ENCODE measurements at regions not wholly inside any gene's neighbourhood (a gene's known extent, or its start where the extent isn't known, plus 50 kb on each side); places are given as distances from the start of the nearest gene placed in this dataset.
"Not testable (repeated sequence)": the region's sequence is repeated elsewhere in the genome, so short reads cannot be mapped to it uniquely, and the experiment has no call there.

DNA sequence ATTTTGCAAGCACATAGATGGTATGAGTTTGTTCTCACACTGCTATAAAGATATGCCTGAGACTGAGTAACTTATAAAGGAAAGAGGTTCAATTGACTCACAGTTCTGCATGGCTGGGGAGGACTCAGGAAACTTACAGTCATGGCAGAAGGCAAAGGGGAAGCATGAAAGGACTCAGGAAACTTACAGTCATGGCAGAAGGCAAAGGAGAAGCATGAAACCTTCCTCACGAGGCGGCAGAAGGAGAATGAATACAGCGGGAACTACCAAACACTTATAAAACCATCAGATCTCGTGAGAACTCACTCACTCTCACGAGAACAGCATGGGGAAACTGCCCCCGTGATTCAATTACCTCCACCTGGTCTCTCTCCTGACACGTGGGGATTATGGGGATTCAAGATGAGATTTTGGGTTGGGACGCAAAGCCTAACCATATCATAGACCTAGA, 101.9 kb upstream of the NCOR2 start:
- not testable (repeated sequence) for DNase-seq

DNA sequence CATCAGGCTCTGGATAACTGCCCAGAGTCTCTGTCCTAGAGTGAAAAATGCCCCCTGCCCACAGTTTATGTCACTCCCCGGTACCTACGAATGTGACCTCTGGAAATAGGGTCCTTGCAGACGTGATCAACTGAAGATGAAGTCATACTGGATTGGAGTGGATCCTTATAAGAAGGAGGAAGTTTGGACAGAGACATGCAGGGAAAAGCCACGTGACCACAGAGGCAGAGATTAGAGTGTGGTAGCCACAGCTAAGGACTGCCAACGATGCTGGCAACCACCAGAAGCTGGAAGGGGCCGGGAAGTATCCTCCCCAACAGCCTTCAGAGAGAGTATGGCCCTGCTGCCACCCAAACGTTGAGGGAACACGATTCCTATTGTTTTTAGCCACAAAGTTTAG, 101.2 kb upstream of the NCOR2 start:
- no peak for DNase-seq

DNA sequence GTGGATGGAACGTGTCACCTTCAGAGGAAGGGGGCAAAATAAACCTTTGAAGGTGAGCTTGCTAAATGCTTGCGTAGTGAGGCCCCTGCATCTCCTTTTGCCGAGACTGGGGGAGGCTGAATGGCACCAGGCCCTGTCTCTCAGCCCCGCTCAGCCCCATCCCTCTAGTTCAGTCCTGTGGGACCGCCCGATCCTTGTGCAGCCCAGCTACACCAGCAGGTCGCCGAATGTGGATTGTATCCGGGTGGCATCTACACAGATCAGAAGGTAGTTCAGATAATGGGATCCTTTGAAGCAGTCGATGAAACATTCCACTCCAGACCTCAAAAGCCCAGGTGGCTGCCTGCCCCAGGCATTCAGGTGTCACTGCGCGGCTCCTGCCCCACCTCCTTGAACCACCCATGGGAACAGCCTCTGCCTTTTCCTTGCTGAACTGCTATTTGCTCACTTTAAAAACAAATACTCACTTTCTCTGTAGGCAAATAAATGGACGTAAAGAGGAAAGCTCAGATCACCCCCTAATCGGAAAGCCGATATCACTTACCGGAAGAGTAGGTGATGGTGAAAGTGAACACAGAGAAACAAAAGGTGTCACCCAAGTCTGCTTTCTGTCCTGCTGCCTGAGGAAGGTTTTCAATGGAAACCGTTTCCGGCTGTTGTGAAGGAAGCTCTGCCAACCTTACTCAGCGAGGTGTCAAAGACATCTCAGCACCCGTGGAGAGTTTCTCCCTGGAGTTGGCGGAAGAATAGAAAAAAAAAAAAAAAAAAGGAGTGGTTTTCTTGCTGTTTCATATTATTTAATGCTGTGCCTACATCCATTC, 100.3 kb upstream of the NCOR2 start:
- no peak for DNase-seq

DNA sequence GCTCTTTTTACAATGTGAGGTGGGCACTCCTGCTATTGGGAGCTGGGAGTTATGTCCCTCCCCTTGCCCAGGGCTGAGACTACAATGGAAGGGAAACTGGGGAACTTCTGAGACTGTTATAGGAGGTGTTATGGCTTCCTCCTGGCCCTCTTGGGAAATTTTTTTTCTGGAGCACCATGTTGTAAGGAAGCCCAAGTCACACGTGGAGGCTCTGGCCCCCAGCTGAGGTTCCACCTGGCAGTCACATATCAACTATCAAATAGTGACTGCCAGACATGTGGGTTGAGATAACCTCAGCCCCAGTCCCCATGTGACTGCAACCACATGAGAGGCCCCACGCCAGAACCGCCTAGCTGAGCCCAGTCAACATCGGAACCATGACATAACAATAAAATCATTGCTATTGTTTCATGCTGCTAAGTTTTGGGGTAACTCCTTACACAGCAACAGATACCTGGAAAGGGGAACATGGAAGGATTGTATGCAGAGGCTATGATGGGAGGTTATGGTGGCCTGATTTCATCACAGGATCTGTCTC, 99.4 kb upstream of the NCOR2 start:
- DNase-seq, result no peak

DNA sequence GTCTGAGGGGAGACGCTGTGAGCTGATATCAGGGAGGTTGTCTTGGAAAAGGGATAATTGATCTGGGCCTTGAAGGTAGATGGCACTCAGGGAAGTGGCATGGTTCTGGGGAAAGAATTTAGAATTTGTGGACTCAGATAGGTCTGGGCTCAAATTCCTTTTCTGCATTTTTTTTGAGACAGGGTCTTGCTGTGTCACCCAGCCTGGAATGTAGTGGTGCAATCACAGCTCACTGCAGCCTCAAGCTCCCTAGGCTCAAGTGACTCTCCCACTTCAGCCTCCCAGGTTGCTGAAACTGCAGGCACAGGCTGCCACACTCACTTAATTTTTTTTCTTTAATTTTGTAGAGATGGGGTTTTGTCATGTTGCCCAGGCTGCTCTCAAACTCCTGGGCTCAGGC, 98.1 kb upstream of the NCOR2 start:
- DNase-seq, result no peak

DNA sequence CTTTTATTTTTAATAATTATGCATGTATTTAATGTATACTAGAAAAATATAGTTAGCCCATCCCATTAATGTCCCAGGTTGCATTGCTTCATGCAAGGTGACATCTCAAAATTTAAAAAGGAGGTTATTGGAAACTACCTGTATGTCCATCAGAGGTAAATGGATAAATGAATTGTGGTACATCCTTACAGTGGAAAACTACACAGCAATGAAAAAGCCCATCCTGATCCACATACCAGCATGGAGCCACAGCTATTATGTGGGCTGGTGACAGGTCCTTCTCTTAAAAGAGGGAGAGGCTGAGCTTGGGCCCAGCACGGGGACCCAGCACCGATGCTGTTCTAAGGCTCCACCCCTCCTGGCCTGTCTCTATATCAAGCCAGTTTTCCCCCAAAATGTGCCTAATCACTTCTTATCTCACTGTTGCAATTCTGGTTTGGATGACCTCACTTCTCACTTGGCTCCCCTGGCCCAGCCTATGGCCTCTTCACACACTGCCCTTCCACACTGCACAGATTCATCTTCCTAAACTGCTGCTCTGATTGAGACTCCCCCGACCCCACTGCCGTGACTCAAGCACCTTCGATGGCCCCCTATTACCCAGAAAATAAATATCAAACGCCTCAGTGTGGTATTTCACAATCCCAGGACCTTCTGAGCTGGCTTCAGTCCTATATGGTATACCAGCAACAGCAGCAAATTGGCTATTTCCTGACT, 97.1 kb upstream of the NCOR2 start:
- DNase-seq, result no peak

DNA sequence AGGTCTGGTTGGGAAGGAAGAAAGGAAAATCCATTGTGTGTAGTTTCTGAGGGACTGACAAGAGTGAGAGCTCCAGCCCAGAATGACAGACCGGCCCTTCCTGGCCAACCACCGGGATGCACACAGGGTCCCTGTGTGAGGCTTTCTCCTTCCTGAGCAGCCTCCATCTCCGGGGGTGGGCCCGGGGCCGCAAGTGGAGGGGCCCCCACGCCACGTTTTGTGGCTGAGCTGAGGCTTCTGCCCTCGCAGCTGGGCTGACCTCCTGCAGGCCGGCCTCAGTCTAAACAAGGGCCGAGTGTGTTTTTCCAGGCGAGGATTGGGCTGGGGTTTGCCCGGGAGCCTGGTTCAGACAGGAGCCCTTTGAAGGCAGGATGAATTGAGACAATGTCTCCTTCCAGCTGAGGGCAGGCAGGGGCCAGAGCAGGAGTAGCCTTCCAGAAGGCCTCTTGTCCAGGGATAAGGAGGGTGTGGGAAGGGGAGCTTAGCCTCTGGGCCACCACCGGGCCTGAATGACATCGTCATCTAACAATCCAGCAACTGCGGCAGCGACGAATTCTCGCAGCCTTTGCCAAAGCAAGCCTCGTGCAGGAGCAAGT, 96.5 kb upstream of the NCOR2 start:
- no peak for DNase-seq

DNA sequence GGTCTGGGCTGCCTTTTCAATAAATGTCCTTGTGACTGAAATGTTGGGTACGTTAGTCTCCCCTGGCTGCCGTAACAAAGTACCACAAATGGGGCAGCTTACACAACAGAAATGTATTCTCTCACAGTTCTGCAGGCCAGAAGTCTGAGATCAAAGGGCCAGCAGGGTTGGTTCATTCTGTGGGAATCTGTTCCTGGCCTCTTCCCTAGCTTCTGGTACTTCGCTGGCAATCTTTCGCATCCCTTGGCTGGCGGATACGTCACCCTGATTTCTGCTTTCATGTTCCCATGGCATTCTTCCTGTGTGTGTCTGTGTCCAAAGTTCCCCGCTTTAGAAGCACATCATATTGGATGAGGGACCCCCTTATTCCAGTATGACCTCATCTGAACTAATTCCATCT, 95.8 kb upstream of the NCOR2 start:
- no peak for DNase-seq

DNA sequence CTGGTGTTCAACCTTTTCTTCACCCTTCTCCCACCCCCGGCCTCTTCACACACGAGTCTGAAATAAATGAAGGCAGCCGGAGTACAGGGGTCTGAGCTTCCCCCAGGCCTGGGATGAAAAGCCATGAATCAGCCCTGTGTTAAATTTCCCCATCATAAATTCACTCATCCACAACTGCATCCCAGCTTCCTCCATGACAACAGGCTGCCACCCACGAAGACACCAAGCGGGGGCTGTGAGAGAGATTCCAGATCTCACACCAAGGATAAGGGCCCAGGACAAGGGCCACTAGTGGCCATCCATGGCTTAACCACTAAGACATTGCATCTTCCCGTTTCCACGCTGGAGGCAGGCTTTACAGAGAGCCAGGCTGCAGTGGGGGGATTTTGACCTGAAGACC, 93.9 kb upstream of the NCOR2 start:
- no peak for DNase-seq

DNA sequence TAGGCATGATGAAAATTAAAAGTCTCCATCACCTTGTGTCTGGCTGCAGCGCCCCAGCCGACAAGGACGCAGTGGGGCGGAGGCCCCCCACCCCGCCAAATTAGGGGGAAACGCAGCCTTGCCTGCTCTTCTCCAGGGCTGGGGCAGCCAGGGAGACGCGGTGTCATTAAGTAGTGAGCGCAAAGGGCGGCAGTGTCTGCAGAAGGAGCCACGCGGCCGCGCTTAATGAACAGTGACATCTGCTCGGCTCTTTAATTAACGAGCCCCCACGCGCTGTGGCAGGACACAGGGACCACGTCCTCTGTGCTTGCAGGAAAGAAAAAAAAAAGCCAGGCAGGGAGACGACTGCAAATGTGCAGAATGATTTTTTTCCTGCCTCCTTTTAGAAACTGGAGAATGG, 93.4 kb upstream of the NCOR2 start:
- DNase-seq, result no peak

DNA sequence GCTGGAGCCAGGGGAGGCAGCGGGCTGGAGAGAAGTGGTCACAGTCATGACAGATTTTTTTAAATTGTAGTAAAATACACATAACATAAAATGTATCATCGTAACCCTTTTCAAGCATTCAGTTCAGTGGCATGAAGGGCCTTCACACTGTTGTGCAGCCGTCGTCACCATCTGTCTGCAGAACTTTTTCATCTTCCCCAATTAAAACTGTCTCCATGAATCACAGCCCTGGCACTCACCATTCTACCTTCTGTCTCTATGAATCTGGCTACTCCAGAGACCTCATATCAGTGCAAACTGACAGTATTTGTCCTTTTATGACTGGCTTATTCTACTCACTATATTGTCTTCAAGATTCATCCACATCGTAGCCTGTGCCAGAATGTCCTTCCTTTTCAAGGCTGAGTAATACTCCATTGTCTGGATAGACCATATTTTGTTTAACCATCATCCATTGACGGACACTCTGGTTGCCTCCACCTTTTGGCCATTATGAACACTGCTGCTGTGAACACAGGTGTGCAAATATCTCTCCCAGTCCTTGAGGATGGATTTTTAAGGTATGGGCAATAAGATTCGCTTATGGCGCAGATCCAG, 91.5 kb upstream of the NCOR2 start:
- peak; percentile 75 for DNase-seq

DNA sequence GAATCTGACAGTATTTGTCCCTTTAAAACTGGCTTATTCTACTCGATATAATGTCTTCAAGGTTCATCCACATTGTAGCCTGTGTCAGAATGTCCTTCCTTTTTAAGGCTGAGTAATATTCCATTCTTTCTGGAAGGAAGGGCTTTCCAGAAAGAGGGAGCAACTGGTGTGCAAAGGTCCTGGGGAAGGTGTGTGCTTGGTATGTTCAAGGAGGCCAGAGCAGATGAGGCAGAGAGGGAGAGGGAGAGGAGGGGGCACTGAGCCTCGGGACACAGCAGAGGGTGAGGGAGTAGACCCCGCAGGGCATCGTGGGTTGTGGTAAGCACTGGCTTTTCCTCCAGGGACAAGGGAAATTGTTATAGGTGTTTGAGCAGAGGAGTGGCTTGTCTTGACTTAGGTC, 90.9 kb upstream of the NCOR2 start:
- DNase-seq, result no peak

DNA sequence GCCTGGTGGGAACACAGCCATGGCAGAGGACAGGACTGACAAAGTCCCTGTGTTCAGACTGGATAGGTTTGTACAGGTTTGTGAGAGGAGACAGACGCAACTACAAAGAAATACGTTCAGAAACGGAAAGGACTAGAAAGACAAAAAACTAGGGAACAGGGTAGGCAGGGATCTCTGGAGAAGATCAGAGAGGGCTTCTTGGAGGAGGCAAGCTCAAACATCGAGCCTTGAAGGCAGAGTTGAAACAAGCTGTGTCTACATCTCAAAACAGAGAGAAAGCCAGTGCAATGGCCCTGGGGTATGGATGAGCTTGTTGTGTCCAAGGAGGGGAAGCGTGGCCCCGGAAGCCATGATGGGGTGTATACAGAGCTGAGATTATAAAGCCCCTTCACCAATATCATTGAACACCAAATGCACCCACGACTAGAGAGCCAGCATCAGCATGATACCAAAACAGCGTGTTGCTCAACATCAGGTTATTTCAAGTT, 89.6 kb upstream of the NCOR2 start:
- DNase-seq, result no peak

DNA sequence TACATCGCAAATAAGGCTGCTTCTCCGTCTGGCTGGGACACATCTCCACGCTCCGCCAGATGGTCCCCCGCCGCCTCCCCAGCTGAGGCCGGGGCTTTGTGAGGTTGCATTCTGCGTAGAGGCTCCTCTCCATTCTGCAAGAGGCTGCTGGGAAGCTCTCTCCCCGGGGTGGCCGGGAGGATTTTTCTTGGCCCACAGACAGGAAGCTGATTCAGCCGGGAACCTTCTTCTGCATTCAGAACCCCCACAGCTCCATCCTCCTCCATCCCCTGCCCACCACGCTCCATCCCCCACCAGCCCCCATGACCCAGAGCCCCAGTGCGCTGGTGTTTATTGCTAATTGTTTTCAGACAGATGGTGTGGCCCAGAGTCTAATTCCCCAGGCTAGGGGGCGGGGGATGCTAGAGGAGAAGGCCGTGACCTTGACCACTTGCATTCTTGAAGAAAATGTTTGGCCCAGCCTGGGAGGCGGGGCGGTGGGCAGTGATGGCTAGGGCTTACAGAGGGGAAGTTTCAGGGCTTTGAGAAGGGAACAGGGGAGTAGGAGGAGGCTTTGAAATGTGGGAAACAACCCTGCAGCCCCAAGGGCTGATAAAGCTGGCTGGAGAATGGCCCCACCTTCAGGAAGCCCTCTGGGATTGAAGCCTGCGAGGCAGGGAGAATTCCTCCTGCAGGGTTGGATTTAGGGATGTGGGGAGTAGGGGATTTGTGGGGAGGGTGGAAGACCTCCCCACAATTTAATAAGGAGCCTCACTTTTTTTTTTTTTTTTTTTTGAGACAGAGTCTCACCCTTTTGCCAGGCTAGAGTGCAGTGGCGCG, 88.5 kb upstream of the NCOR2 start:
- DNase-seq, result peak; percentile 90

DNA sequence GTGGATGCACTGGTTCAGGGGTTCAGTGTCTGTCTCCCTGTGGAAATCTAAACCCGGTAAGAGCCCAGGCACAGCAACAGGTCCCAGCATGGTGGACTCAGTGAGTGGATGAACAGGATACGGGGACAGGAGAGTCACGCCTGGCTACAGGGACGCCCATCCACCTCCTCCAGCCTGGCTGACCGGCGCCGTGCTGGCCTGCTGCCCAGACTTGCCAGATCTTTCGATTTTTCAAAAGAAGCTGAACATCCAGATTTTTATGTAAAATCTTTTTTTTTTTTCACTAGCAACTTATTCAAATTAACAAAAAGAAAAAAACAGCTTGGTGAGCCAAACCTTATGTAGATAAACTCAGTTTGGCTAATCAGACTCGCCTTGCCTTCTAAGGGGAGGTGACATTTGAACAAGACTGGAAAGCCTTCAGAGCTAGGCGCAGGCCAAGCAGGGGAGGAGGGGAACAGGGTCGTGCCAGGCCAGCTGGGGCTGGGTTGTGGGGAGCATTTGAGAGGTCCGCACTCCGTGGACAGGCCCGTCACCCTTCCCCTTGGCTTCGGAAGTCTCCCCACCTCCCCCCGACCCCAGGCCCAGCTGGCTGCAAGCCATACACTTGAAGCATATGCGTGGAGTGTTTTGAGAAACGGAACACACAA, 87.8 kb upstream of the NCOR2 start:
- DNase-seq, result peak; percentile 90

DNA sequence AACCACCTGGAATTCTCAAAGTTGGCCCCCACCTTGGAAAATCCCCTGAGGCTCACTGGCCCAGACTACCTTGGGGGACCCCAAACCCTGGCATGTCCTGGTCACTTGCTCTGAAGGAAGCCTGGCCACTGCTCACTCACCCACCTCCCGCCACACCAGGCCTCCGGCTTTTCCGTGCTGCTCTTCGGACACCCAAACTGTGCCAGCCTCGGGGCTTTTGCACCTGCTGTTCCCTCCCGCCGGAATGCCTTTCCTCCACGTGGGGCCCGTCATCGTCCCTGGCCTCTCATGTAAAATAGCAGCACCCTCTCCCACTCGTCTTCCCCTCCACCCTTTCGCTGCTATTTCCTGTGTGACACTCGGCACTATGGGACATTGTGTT, 87.2 kb upstream of the NCOR2 start:
- DNase-seq, result no peak

DNA sequence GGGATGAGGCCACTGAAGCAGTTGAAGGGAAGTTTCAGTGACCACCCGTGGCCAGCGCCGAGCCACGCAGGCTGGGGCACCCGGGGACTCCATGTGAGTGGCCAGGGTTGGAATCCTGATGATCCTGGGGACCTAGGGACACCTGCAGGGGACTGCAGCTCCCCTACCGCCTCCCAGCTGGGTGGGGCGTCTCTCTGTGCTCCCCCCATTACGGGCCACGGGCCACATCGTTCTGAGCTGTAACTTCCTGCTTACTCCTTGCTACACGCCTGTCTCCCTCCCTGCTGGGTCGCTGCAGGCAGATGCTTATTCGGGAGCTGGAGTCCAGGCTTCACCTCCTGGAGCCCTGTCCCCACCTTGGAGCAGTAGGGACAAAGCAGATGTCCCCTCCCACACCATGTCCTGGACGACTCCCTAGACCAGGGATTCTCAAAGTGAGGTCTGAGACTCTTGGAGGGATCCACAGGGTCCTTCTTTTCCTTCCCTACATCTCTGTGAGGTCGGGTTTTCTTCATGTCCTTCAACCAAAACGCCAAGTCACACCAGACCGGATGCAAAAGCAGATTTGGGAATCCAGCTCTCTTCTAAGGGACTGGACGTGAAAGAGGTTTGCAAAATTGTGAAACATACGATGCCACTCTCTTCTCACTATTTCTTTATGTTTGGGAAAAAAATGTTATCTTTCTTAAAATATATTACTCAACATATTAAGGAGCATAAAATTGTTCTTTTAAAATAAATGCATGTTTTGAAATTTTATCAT, 85.9 kb upstream of the NCOR2 start:
- DNase-seq, result no peak

DNA sequence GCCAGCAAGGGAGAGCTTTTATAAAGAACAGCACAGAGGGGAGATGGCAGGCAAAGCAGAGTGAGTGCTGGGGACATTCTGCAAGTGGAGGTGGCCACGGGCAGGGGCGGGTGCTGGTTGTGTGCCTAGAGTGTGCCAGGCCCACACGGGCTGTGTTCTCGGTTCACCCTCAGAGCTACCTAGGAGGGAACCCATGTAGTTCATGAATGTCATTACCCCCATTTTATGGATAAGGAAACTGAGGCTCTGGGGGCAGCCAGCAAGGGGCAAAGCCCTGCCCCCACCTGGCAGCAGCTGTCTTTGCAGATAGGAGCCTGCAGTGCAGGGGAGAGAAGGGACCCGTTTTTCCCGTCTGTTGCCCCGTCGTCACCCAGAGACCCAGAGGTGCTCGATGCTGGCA, 85.2 kb upstream of the NCOR2 start:
- no peak for DNase-seq

DNA sequence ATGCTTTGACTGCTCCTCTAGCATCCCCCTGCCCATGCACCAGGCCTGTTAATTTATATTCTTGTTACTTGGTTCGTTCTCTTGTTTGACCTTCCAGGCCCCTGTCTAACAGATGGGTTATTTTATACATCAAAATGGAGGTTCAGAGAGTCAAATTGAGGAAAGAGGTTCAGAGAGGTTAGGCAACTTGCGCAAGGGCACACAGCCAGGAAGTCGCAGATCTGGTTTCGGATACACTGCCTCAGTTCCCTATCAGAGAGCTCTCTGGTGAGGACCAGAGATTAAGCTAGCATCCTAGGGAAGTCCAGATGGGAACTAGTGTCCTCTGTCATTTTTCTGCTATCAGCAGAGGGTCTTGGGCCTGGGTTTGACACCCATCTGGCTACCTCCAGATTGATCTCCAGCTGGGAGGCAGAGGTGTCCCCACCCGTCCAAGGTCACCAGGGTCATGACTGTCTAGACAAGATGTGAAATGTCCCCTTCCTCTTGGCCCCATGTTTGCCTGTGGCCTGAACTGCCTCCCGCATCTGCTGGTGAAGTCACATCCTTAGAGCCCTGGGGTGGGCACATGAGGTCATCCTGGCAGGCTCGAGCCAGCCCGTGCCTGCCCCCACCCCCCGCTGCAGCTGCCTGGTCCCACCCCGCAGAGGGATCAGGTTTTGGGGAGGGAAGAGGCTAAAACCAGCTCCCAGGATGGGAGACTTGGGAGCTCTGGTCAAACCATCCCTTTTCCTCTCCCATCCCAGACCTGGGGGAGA, 84.3 kb upstream of the NCOR2 start:
- no peak for DNase-seq

DNA sequence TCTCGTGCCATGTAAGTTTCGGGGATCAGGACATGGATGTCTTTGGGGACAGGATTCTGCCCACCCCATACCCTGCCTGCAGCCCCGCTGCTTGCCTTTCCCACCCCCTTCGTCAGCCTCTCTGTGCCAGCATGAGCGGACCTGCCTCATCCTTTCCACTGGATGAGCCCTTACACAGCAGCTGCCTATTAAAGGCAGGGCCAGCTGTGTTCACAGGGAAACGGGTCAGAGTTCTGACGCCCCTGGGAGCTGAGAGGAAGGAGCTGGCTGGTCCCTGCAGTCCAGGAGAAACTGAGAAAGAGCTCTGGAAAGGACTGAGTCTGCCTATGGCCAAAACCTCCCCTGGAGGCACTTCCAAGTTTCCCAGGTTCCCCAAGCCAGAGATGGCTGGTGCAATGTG, 83.5 kb upstream of the NCOR2 start:
- DNase-seq, result no peak

Measured in NCI-H446 treated with DMSO at 0.1 percent for 48 hours (cell line).